ENCODE measurements at regions not wholly inside any gene's neighbourhood (a gene's known extent, or its start where the extent isn't known, plus 50 kb on each side); places are given as distances from the start of the nearest gene placed in this dataset.

- H3K9me3 ChIP-seq, result peaks cover 0 to 7% (median 0%) of the 10 kb centered on the region in 11 donors
- ATAC-seq (no peak), DNase-seq (no peak)
- H3K27me3 ChIP-seq, result no peaks in the 10 kb centered on the region
- no peaks in the 10 kb centered on the region for H3K4me1 ChIP-seq
- WGBS, 2 donors, result 68 to 82% methylated on average over 3 of the region's 3 CpGs
- H3K4me3 ChIP-seq, result no peak overlapping the region
- H3K27ac ChIP-seq, result no peak overlapping the region
- TF ChIP-seq CTCF (IDR thresholded peaks at IDR 0.05), result no peak
- H3K36me3 ChIP-seq, result no peaks in the 10 kb centered on the region
- intact Hi-C loops (cut with DNase I), result no loop called here
Measured at GRCh38 chrX:38937926-38938325, 136.7 kb downstream of the MID1IP1 start.

GRCh38 chrX:38939067-38939466, 137.8 kb downstream of the MID1IP1 start:
- intact Hi-C loops (cut with DNase I), result no loop called here
- DNase-seq, result no peak

GRCh38 chrX:38940547-38940946, 139.3 kb downstream of the MID1IP1 start:
- Histone ChIP-seq H3K9me3 (peaks cover 0 to 25% (median 0%) of the 10 kb centered on the region in 11 donors), H3K36me3 (no peaks in the 10 kb centered on the region), H3K4me3 (no peak overlapping the region), H3K27ac (peak overlapping the region in 3 of 10 donors; percentile 5 to 11 (median 7)), H3K4me1 (no peaks in the 10 kb centered on the region), H3K27me3 (no peaks in the 10 kb centered on the region)
- DNase-seq (no peak), ATAC-seq (no peak)
- 60 to 76% methylated on average over 3 of the region's 3 CpGs for WGBS, 2 donors
- intact Hi-C loops (cut with DNase I), result no loop called here
- no peak for TF ChIP-seq CTCF (IDR thresholded peaks at IDR 0.05)

More at GRCh38 chrX:38939067-38939466, 137.8 kb downstream of the MID1IP1 start:
- Histone ChIP-seq H3K4me3 (no peak overlapping the region), H3K4me1 (no peaks in the 10 kb centered on the region), H3K9me3 (peaks cover 0 to 18% (median 0%) of the 10 kb centered on the region in 11 donors), H3K27me3 (no peaks in the 10 kb centered on the region), H3K27ac (no peak overlapping the region), H3K36me3 (no peaks in the 10 kb centered on the region)
- no peak for TF ChIP-seq CTCF (IDR thresholded peaks at IDR 0.05)
- ATAC-seq, result peak in 4 of 8 donors; percentile 26 to 71 (median 57)
- WGBS, 2 donors, result 47 to 54% methylated on average over 1 of the region's 1 CpG

GRCh38 chrX:38941675-38942074, 140.4 kb downstream of the MID1IP1 start:
- intact Hi-C loops (cut with DNase I), result no loop called here
- peak overlapping the region in 6 of 10 donors; percentile 5 to 53 (median 38) for H3K27ac ChIP-seq
- H3K4me3 ChIP-seq, result no peak overlapping the region
- 49 to 50% methylated on average over 1 of the region's 1 CpG for WGBS, 2 donors
- no peaks in the 10 kb centered on the region for H3K4me1 ChIP-seq
- peak in 6 of 8 donors; percentile 47 to 87 (median 54) for ATAC-seq
- H3K9me3 ChIP-seq, result peaks cover 0 to 25% (median 0%) of the 10 kb centered on the region in 11 donors
- no peaks in the 10 kb centered on the region for H3K36me3 ChIP-seq
- TF ChIP-seq CTCF (IDR thresholded peaks at IDR 0.05), result no peak
- no peaks in the 10 kb centered on the region for H3K27me3 ChIP-seq
- DNase-seq, result no peak

Measured in heart right ventricle (tissue), 16 donors.